ENCODE measurements at regions not wholly inside any gene's neighbourhood (a gene's known extent, or its start where the extent isn't known, plus 50 kb on each side); places are given as distances from the start of the nearest gene placed in this dataset.

DNA sequence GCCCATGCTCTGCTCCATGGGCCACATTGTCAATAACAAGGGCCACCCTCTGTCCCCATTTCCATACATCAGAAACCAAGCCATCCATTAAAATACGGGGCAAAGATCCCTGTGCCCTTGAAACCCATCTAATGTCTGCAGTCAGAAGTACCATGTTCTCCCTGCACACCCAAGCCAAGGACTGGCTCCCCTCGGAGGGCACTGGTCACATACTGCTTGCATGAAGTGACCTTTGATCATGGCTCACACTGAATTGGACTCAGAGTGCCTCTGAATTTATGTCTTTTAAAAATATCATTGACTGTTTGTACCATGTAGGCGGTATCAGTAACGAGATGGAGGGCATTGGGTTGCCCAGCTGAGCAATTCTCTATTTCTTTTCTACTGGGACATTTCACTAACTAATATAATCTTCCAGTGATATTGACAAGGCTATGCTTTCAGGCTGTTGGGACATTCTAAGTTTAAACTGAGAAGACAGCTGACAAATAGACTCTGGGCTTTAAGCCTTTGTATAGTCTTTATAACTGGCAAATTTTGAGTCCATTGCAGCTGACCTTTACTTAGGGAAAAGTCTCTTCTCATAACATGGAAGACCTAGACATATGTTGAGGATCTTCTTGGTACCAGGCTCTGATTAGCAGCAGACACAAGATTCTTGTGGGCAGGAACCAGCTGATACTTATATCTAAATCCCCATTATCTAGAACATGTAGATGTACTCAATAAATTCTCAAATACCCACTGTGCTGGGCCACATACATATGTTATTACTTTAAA lies 214.3 kb downstream of the MYCN start:
- no peak for DNase-seq
- no peak overlapping the region for H3K27ac ChIP-seq
- no peaks in the 10 kb centered on the region for H3K36me3 ChIP-seq
- TF ChIP-seq, protein P1, sequence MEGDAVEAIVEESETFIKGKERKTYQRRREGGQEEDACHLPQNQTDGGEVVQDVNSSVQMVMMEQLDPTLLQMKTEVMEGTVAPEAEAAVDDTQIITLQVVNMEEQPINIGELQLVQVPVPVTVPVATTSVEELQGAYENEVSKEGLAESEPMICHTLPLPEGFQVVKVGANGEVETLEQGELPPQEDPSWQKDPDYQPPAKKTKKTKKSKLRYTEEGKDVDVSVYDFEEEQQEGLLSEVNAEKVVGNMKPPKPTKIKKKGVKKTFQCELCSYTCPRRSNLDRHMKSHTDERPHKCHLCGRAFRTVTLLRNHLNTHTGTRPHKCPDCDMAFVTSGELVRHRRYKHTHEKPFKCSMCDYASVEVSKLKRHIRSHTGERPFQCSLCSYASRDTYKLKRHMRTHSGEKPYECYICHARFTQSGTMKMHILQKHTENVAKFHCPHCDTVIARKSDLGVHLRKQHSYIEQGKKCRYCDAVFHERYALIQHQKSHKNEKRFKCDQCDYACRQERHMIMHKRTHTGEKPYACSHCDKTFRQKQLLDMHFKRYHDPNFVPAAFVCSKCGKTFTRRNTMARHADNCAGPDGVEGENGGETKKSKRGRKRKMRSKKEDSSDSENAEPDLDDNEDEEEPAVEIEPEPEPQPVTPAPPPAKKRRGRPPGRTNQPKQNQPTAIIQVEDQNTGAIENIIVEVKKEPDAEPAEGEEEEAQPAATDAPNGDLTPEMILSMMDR (IDR thresholded peaks at IDR 0.05; ENCODE audit: low read depth, low read length), result no peak
- peaks cover 3% of the 10 kb centered on the region for H3K9me3 ChIP-seq (ENCODE audit: severe bottlenecking)
- H3K27me3 ChIP-seq (ENCODE audit: insufficient read depth, low read depth, severe bottlenecking), result no peaks in the 10 kb centered on the region
- no peak overlapping the region for H3K4me3 ChIP-seq (ENCODE audit: low read depth, low read length)

DNA sequence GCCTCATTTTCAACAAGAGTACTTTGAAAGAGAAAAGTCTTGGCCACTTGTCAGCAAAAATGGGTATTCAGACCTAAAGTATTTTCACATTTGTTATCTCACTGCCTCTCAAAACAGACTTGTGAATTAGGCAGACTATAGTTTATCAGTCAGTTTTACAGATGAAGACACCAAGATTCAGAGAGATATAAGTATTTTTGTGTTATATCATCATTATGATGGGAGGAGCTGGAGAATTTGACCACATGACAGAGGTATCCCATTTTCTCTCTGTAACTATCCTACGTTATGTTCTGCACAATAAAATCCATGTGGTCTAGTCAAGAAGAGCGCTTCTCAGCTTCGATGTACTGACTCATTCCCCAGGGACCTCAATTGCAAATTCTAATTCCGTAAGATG lies 213.7 kb downstream of the MYCN start:
- Histone ChIP-seq H3K27ac (no peak overlapping the region), H3K27me3 (ENCODE audit: insufficient read depth, low read depth, severe bottlenecking) (no peaks in the 10 kb centered on the region), H3K36me3 (no peaks in the 10 kb centered on the region), H3K9me3 (ENCODE audit: severe bottlenecking) (peaks cover 3% of the 10 kb centered on the region), H3K4me3 (ENCODE audit: low read depth, low read length) (no peak overlapping the region)
- TF ChIP-seq, protein P1 (IDR thresholded peaks at IDR 0.05; ENCODE audit: low read depth, low read length), result no peak
- no peak for DNase-seq

DNA sequence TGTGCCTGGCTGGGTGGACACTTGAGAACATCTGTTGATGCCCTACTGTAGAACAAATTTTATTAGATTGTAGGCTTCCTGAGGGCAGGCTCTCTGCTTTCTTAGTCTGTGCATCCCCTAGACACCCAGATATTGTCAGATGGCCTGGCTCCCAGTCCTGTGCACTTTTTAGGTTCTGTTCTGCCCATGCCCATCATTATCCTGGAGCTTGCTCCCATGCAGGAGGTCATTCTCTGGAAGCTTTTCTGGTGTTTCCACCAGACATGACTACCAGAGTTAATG lies 213.3 kb downstream of the MYCN start:
- DNase-seq, result no peak
- H3K36me3 ChIP-seq, result no peaks in the 10 kb centered on the region
- no peak overlapping the region for H3K4me3 ChIP-seq (ENCODE audit: low read depth, low read length)
- TF ChIP-seq, protein P1 (IDR thresholded peaks at IDR 0.05; ENCODE audit: low read depth, low read length), result no peak
- peaks cover 3% of the 10 kb centered on the region for H3K9me3 ChIP-seq (ENCODE audit: severe bottlenecking)
- H3K27me3 ChIP-seq (ENCODE audit: insufficient read depth, low read depth, severe bottlenecking), result no peaks in the 10 kb centered on the region
- H3K27ac ChIP-seq, result no peak overlapping the region

DNA sequence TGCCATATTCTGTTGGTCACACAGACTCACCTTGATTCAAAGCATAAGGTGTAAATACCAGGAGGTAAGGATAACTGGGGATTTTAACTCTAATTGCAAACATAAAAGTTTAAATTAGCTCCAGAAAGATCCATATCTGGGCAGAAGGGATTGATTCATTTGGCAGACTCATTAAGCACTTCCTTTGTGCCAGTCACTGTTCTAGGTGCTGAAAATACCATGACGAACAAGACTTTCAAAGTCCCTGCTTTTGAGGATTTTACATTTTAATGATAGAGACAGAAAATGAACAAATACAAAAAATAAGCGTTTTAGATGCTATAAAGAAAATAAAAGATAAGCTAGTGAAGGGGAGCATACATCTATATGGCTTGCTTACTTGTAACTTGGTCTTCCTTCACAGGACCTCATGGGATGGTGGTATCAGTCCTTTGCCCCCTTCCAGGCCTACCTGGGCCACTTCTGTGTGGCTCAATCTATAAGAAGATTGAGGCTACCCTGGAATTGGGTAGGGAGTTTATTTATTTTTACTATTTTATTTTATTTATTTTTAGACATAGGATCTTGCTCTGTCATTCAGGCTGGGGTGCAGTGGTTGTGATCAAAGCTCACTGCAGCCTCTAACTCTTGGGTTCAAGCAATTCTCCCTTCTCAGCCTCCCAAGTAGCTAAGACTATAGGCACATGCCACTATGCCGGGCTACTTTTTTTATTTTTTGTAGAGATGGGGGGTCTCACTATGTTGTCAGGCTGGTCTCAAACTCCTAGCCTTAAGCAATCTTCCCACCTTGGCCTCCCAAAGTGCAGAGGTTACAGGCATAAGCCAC lies 212.8 kb downstream of the MYCN start:
- Histone ChIP-seq H3K4me3 (ENCODE audit: low read depth, low read length) (no peak overlapping the region), H3K27me3 (ENCODE audit: insufficient read depth, low read depth, severe bottlenecking) (no peaks in the 10 kb centered on the region), H3K27ac (no peak overlapping the region), H3K36me3 (no peaks in the 10 kb centered on the region), H3K9me3 (ENCODE audit: severe bottlenecking) (peaks cover 3% of the 10 kb centered on the region)
- DNase-seq, result no peak
- TF ChIP-seq, protein P1 (IDR thresholded peaks at IDR 0.05; ENCODE audit: low read depth, low read length), result no peak

DNA sequence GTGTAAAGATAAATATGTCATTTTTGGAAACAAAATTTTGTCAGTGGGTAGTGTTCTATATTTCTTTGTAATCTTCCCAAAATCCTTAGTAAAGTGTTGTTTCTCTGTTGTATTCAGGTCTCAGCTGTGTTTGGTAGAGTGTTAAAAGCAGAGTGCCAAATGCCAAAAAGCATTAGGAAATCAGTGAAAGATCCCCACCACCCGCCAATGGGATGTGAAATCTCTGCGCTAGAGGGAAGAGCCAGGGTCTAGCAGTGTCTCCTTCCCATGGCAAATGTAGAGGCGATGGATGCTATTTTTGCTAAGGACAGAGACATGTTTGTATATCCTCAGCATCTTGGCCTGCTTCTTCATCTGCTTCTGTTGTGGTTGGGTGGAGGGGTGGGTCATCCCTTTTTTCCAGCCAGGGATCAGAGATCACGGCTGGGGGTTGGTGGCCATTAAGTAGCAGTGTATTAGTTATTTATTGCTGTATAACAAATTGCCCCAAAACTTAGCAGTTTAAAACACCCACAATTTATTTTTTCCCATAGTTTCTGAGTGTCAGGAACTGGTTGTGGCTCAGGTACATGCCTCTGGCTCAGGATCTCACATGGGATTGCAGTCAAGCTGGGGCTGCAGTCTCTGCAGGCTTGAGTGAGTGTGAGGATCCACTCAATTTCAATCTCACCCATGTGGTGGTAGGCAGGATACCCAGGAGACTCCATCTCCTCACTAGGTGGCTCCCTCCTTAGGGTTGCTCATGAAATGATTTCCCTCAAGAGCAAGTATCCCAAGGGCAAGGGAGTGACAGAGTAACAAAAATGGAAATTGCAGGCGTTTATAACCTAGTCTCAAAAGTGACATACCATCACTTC lies 211.9 kb downstream of the MYCN start:
- Histone ChIP-seq H3K4me3 (ENCODE audit: low read depth, low read length) (no peak overlapping the region), H3K36me3 (no peaks in the 10 kb centered on the region), H3K27me3 (ENCODE audit: insufficient read depth, low read depth, severe bottlenecking) (no peaks in the 10 kb centered on the region), H3K9me3 (ENCODE audit: severe bottlenecking) (peaks cover 3% of the 10 kb centered on the region), H3K27ac (no peak overlapping the region)
- TF ChIP-seq, protein P1 (IDR thresholded peaks at IDR 0.05; ENCODE audit: low read depth, low read length), result no peak
- no peak for DNase-seq

Data from WERI-Rb-1 (cell line).